SH-SY5Y (cell line): ENCODE measurements at regions not wholly inside any gene's neighbourhood (a gene's known extent, or its start where the extent isn't known, plus 50 kb on each side); places are given as distances from the start of the nearest gene placed in this dataset.

Source experiments
- GATA2 ChIP-seq: IDR thresholded peaks from 2 replicates; pipeline ENCODE4 v1.6.1; 2011; ENCODE audit warnings: mild to moderate bottlenecking, low read depth, low read length
- GATA3 ChIP-seq: IDR thresholded peaks from 2 replicates; pipeline ENCODE4 v1.6.1; 2011; ENCODE audit warnings: low read depth, mild to moderate bottlenecking, low read length, moderate library complexity

- TF ChIP-seq GATA2 (no peak), GATA3 (no peak)
These were observed 92.5 kb downstream of the APIP start for GRCh38 chr11:34823639-34824038.
